GM19372 (cell line): ENCODE measurements at regions not wholly inside any gene's neighbourhood (a gene's known extent, or its start where the extent isn't known, plus 50 kb on each side); places are given as distances from the start of the nearest gene placed in this dataset.

ENCODE experiments used
- ATAC-seq: cut with Tn5 transposase; IDR thresholded peaks from one replicate; pipeline ENCODE4 v1.9.1; 2021; ENCODE audit warnings: mild to moderate bottlenecking, low read depth, moderate library complexity; ENCODE audit not compliant: unreplicated experiment

GRCh38 chrX:13110433-13111324 lies 66.3 kb upstream of the FAM9C start:
- ATAC-seq = no peak

GRCh38 chrX:13109817-13110216 lies 65.4 kb upstream of the FAM9C start:
- ATAC-seq = no peak

DNA sequence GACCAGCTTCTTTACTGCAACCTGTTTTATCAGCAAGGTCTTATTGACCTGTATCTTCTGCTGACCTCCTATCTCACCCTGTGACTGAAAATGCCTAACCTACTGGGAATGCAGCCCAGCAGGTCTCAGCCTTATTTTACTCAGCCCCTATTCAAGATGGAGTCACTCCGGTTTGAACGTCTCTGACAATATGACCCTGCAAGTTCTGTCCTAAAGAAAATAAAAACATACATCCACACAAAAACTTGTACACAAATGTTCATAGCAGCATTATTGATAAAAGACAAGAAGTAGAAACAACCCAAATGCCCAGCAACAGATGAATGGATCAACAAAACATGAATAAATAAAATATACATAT lies 59.5 kb upstream of the FAM9C start:
- no peak for ATAC-seq

GRCh38 chrX:13103188-13103913 lies 58.9 kb upstream of the FAM9C start:
- no peak for ATAC-seq

- ATAC-seq = no peak
Measured at GRCh38 chrX:13102636-13103035, 58.2 kb upstream of the FAM9C start.

GRCh38 chrX:13101441-13102139 lies 57.2 kb upstream of the FAM9C start:
- ATAC-seq = no peak

DNA sequence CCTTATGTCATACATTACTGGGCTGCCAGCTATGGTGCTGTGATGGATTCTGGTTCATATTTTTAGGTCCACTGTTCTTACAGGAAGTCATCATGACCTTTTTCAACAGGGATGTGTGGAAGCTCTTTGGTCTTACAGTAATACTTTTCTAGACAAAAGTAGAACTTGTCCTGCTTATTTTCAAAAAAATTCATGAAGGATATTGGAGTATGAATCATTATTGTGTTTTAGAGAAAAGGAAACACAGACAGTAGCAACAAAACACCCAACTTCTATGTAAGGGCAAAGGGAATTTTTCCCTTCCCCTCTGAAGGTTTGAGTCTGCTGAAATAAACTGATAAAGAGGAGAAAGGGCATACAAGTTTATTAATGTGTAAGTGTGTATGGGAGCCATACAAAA lies 54.7 kb upstream of the FAM9C start:
- no peak for ATAC-seq

DNA sequence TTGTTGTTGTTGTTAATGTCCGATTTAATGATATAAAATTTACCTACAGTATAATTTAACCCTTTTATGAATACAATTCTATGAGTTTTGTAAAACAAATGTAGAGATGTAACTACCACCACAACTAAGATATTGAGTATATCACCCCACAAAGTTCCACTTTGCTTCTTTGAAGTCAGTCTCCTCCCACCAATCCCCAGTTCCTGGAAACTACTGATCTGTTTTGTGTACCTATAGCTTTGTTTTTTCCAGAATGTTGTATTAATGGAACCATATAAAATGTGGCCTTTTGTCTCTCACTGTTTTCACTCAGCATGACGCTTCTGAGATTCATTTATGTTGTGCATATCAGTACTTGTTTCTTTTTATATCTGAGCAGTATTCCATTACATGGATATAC lies 52.3 kb upstream of the FAM9C start:
- ATAC-seq = no peak

DNA sequence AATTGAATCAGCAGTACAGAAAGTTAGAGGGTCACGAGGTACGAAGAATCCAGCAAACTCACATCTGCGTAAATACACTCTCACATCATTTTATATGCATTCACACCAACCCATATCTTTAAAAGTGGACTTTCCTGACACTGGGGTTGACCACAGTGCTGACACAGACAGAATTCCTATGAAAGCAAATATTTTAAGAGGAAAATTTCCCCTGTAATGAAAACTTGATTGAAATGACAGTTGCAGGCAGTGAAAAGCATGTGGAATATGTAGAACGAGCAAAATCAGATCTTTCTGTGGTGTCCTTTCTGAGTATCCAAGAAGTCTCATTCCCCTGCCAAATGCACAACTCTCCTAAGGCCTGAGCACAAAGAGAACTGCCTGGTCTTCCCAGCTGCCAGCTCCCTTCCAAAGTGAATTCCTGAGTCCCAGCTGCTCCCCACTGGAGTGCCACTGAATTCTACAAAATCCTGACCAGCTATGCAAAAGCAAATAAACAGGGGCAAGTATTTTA lies 50.5 kb upstream of the FAM9C start:
- no peak for ATAC-seq

DNA sequence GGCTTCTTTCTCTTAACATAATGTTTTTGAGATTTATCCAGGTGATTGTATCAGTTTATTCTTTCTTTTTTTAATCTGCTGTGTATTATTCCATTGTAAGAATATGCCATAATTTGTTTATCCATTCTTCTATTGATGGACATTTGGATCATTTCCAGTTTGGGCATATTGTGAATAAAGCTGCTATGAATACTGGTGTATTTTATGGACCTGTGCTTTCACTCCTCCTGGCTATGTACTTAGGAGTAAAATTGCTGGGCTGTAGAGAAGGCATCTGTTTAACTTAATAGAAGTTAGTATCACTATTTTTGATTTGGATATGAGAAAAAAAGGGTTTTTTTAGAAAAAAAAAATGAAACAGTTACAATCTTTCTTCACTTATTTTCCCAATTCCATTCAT lies 50.0 kb upstream of the FAM9C start:
- ATAC-seq = no peak
